GM20000 (cell line): ENCODE measurements at regions not wholly inside any gene's neighbourhood (a gene's known extent, or its start where the extent isn't known, plus 50 kb on each side); places are given as distances from the start of the nearest gene placed in this dataset.
A peak's percentile ranks its signal among the peaks of the same experiment; 100 is the strongest.
"Not testable (repeated sequence)": the region's sequence is repeated elsewhere in the genome, so short reads cannot be mapped to it uniquely, and the experiment has no call there.

Source experiments
- DNase-seq: peaks from one replicate; pipeline ENCODE4 v3.0.0; 2012; ENCODE audit warnings: low spot score
- TF ChIP-seq, protein P1 (sequence below): IDR thresholded peaks from 2 replicates; pipeline ENCODE4 v1.5.1; 2012; ENCODE audit warnings: mild to moderate bottlenecking, control low read depth; ENCODE audit errors: extremely low read depth, missing control alignments

GRCh38 chr9:72443855-72444254 lies 77.6 kb upstream of the TMC1 start:
- peak; percentile 69 for DNase-seq
- TF ChIP-seq, protein P1, sequence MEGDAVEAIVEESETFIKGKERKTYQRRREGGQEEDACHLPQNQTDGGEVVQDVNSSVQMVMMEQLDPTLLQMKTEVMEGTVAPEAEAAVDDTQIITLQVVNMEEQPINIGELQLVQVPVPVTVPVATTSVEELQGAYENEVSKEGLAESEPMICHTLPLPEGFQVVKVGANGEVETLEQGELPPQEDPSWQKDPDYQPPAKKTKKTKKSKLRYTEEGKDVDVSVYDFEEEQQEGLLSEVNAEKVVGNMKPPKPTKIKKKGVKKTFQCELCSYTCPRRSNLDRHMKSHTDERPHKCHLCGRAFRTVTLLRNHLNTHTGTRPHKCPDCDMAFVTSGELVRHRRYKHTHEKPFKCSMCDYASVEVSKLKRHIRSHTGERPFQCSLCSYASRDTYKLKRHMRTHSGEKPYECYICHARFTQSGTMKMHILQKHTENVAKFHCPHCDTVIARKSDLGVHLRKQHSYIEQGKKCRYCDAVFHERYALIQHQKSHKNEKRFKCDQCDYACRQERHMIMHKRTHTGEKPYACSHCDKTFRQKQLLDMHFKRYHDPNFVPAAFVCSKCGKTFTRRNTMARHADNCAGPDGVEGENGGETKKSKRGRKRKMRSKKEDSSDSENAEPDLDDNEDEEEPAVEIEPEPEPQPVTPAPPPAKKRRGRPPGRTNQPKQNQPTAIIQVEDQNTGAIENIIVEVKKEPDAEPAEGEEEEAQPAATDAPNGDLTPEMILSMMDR = no peak

DNA sequence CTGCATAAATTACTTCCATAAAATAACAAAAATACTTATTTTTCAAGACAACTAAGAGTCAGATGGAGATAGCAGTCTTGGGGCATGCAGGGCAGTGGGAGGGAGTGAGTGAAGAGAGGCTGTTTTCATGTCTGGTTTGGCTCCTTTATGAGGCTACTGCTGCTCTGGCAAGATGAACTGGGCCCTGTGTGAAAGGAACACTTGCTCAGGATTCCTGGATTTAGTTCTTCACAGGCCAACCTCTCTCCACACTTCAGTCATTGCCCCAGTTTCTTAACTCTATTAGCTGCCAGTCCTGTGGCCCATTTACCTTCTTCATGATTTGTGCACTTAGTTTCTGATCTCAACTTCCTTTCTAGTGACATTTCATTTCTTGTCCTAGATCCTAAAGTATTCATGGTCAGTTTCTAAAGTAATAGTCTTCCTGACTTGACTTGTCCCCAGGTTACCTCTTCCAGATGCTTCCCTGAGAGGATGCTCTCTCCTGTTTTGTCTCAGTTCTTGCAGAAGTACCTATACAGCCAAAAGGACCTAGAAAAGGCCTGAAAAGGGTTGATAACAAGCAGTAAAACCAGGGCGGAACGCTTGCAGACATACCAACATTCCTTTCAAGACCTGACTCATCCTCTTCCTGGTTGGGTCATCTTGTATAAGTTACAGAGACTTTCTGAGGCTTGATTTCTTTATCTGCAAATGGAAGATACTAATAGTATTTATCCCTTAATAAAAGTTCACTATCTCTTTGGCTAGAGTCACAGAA lies 77.0 kb upstream of the ZFAND5 start:
- no peak for DNase-seq
- TF ChIP-seq, protein P1 = no peak

DNA sequence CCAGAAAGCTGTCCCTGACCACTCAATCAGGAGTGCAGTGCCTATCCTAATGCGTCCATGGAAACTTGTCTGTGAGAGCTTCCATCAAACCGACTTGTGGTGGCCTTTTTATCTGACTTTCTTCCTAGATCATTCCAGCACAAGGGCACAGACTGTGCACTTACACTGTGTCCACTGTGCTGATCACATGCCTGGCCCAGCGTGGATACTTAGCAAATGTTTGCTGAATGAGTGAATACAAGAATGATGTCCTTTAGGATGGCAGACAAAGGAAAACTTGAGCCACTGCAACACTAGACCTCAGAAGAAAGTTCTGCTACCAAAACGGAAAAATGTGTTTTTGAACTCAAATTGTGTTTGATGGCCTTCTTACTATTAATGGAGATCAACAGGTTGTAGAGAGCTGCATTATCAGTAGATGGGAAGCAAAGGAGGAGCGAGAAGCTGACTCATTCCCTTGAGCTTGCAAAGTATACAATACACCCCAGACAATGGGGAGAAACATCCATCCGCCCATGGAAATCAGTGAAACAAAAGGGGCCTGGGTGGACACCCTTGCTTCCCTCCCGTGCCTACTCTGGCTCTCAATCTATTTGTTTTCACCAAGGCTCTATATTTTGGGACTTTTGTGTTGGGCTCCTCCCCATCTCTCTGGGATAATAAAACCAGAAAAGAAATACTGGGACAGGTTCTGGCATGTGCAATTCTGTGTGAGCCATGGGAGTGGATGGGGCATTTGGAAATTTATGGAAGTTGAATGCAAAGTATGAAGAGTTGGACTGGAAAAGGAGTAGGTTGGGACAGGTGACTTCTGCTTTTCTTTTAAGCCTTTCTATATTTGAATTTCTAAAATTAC lies 76.2 kb upstream of the ZFAND5 start:
- DNase-seq = no peak
- TF ChIP-seq, protein P1 = no peak

DNA sequence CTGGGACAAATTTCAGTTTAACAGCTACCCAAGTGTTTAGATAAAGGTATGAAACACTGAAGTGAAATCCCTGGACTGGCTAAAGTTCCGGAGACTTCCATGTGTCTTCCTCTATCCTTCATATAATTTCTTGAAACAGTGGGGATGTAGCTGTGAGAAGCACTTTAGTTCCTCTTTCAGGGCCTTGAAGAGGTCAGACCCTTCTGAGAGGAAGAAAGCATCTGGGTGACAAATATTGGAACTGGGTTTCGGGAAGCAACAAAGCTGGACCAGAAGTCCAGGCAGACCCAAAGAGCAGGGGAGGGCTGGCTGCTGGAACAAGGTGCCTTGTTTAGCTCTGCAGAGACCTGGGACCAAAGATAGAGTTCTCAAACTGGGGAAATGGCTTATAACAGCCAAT lies 75.4 kb upstream of the ZFAND5 start:
- TF ChIP-seq, protein P1 = no peak
- no peak for DNase-seq

GRCh38 chr9:72433616-72434267 lies 68.7 kb upstream of the ZFAND5 start:
- DNase-seq = not testable (repeated sequence)

- DNase-seq = no peak
- TF ChIP-seq, protein P1 = no peak
Measured at GRCh38 chr9:72431036-72431435, 66.0 kb upstream of the ZFAND5 start.

GRCh38 chr9:72428329-72428728 lies 63.3 kb upstream of the ZFAND5 start:
- no peak for DNase-seq
- TF ChIP-seq, protein P1 = no peak
